Naive thymus-derived CD4-positive, alpha-beta T cell (primary cell): ENCODE measurements at regions not wholly inside any gene's neighbourhood (a gene's known extent, or its start where the extent isn't known, plus 50 kb on each side); places are given as distances from the start of the nearest gene placed in this dataset.

ENCODE experiments used
- ATAC-seq: fragments of 150-1000 bp; cut with Tn5 transposase; 2 replicates; pipeline ENCODE4 v1.10.0; 2021; ENCODE audit warnings: mild to moderate bottlenecking, moderate library complexity
- CTCF ChIA-PET: fragments of 350-600 bp; sonication (Branson Sonifier 250); formaldehyde crosslinking; loops from one replicate; lab custom pipeline; 2021; ENCODE audit warnings: antibody characterized with exemption; lab: Charles Lee
- POLR2A ChIA-PET: fragments of 350-600 bp; sonication (Branson Sonifier 250); formaldehyde crosslinking; loops from one replicate; lab custom pipeline; 2021; ENCODE audit warnings: antibody characterized with exemption, inconsistent platforms; lab: Charles Lee
- DNase-seq, 9 donors: peaks; one replicate each; pipeline versions ENCODE4 v3.0.0 to v3.0.0-alpha.2; 2020 to 2022; ENCODE audit warnings: mixed read lengths in 1 of 9
- H3K27ac ChIP-seq: one replicate; pipeline ENCODE4 v1.7.0; 2013; ENCODE audit warnings: mild to moderate bottlenecking, low read depth, low read length, moderate library complexity
- H3K27me3 ChIP-seq, 2 donors: one replicate each; pipeline ENCODE4 v1.7.0; 2013; ENCODE audit warnings: low read length in 2 of 2, mild to moderate bottlenecking in 2 of 2, moderate library complexity in 2 of 2; ENCODE audit not compliant: control insufficient read depth in 2 of 2, insufficient read depth in 2 of 2
- H3K36me3 ChIP-seq, 3 experiments: 1 replicate in 2 of 3; 2 replicates in 1 of 3; pipeline ENCODE4 v1.7.0; 2013; ENCODE audit warnings: low read length in 3 of 3, mild to moderate bottlenecking in 3 of 3, moderate library complexity in 1 of 3; ENCODE audit not compliant: insufficient read depth in 3 of 3, control insufficient read depth in 2 of 3
- H3K4me1 ChIP-seq, 2 donors: one replicate each; pipeline ENCODE4 v1.7.0; 2013; ENCODE audit warnings: low read length in 2 of 2, mild to moderate bottlenecking in 2 of 2, moderate library complexity in 1 of 2; ENCODE audit not compliant: control insufficient read depth in 2 of 2, insufficient read depth in 2 of 2
- H3K4me3 ChIP-seq: 2 replicates; pipeline ENCODE4 v1.7.0; 2013; ENCODE audit warnings: mild to moderate bottlenecking, low read length
- H3K9me3 ChIP-seq, 3 experiments: 1 replicate in 2 of 3; 2 replicates in 1 of 3; pipeline ENCODE4 v1.7.0; 2013; ENCODE audit warnings: low read length in 3 of 3; ENCODE audit not compliant: control insufficient read depth in 2 of 3
- H3K27ac Mint-ChIP-seq, 9 donors: one replicate each; pipeline ENCODE4 v1.8.0; 2020 to 2022; ENCODE audit warnings: mixed read lengths in 9 of 9, mild to moderate bottlenecking in 8 of 9, moderate library complexity in 5 of 9, inconsistent platforms in 2 of 9
- H3K27me3 Mint-ChIP-seq, 5 donors: one replicate each; pipeline ENCODE4 v1.8.0; 2021 to 2022; ENCODE audit warnings: mixed read lengths in 5 of 5, mild to moderate bottlenecking in 1 of 5
- H3K36me3 Mint-ChIP-seq, 5 donors: one replicate each; pipeline ENCODE4 v1.8.0; 2020 to 2022; ENCODE audit warnings: mixed read lengths in 5 of 5, mild to moderate bottlenecking in 3 of 5, inconsistent platforms in 1 of 5
- H3K4me1 Mint-ChIP-seq, 7 donors: one replicate each; pipeline ENCODE4 v1.8.0; 2020 to 2022; ENCODE audit warnings: mixed read lengths in 7 of 7, mild to moderate bottlenecking in 3 of 7, inconsistent platforms in 1 of 7
- H3K4me3 Mint-ChIP-seq, 10 donors: one replicate each; pipeline ENCODE4 v1.8.0; 2020 to 2022; ENCODE audit warnings: mild to moderate bottlenecking in 10 of 10, mixed read lengths in 10 of 10, moderate library complexity in 6 of 10, inconsistent platforms in 2 of 10
- H3K9me3 Mint-ChIP-seq, 11 donors: one replicate each; pipeline ENCODE4 v1.8.0; 2020 to 2022; ENCODE audit warnings: mixed read lengths in 11 of 11, mild to moderate bottlenecking in 4 of 11, inconsistent platforms in 1 of 11, moderate library complexity in 1 of 11
- intact Hi-C, 2 donors: fragments of 100-400 bp; cut with micrococcal nuclease; formaldehyde crosslinking; loops; one replicate each; pipeline ENCODE4 v1.15.1; 2023

DNA sequence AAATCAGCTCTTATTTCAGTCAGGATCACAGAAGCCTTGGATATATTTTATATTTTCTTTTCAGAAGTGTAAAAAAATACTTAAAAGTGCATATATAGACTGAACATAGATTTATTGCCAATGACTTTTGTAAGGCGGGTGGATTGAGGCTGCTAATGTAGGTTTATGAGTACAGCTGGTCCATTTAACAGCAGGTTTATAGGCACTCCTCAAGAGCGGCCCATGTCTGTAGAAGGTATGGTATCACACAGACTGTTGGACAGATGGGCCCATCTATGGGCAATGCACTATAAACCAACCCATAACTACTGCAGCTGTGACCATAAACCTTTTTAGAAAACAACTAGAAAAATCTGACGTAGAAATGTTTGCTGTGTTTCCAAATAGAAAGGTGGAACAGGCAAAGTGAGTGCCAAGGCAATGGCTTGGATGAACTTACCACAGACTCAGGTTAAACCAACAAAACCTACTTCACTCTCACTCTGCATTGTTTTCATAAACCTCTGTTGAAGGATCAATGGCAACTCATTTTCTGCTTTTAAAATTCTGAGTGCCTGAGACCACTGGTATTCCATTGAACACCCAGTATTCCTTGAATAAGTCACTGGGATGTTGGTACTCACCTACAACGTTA lies 170.6 kb upstream of the EYA4 start:
- DNase-seq (no peak), ATAC-seq (no peak)
- no peak overlapping the region for H3K27ac ChIP-seq
- H3K36me3 Mint-ChIP-seq, result no peaks in the 10 kb centered on the region
- peaks cover 0 to 5% (median 0%) of the 10 kb centered on the region in 11 donors for H3K9me3 Mint-ChIP-seq
- H3K27me3 Mint-ChIP-seq, result peaks cover 0 to 6% (median 0%) of the 10 kb centered on the region in 5 donors
- ChIA-PET POLR2A (no interaction called here), CTCF (no interaction called here)
- H3K4me3 Mint-ChIP-seq, result no peak overlapping the region
- no peaks in the 10 kb centered on the region for H3K36me3 ChIP-seq
- H3K4me1 ChIP-seq, result no peaks in the 10 kb centered on the region
- no peak overlapping the region for H3K4me3 ChIP-seq
- no peak overlapping the region for H3K27ac Mint-ChIP-seq
- no peaks in the 10 kb centered on the region for H3K27me3 ChIP-seq
- intact Hi-C loops, result no loop called here
- H3K4me1 Mint-ChIP-seq, result no peaks in the 10 kb centered on the region
- no peaks in the 10 kb centered on the region for H3K9me3 ChIP-seq

GRCh38 chr6:133079901-133080300 lies 161.3 kb upstream of the EYA4 start:
- POLR2A ChIA-PET, result no interaction called here
- CTCF ChIA-PET, result no interaction called here
- Histone ChIP-seq H3K4me1 (no peaks in the 10 kb centered on the region), H3K27ac (no peak overlapping the region), H3K27me3 (no peaks in the 10 kb centered on the region), H3K9me3 (no peaks in the 10 kb centered on the region), H3K36me3 (no peaks in the 10 kb centered on the region), H3K4me3 (no peak overlapping the region)
- no peak overlapping the region for H3K27ac Mint-ChIP-seq
- no peak for DNase-seq
- no peak for ATAC-seq
- H3K4me3 Mint-ChIP-seq, result no peak overlapping the region
- intact Hi-C loops, result no loop called here
- peaks cover 0 to 3% (median 0%) of the 10 kb centered on the region in 11 donors for H3K9me3 Mint-ChIP-seq
- H3K27me3 Mint-ChIP-seq, result peaks cover 0 to 8% (median 0%) of the 10 kb centered on the region in 5 donors
- peaks cover 0 to 2% (median 0%) of the 10 kb centered on the region in 7 donors for H3K4me1 Mint-ChIP-seq
- H3K36me3 Mint-ChIP-seq, result no peaks in the 10 kb centered on the region

DNA sequence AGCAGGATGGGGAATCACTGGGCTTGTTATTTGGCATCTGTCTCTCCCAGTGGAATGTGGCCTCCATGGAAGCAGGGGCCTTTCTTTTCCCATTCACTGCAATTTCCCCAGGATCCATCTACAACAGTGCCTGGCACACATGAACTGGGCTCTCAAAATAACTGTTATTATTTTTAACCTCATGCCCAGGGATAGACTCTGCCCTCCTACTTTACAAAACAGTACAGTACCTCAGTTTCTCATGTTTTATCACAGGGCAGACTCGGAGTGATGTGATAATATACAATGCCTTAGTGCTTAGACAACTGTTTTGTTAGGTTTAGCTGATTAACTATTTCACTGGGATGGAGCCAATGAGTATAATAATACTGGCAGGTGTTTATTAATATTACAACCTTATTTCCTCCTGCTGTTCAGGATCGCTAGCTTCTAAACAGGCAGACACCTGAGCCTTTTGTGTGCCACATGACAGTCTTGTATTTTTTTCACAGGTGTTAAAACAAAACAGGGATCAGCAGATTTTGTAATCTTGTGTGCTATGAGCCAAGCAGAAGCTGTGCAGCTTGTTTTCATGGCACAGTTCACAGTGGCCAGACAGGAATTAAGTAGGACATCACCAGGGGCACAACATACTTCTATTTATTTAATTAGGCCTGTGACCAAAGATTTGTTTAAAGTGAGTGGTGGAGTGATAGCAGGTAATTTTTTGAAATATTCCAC lies 157.7 kb upstream of the EYA4 start:
- peaks cover 0 to 14% (median 6%) of the 10 kb centered on the region in 5 donors for H3K27me3 Mint-ChIP-seq
- H3K4me3 ChIP-seq, result no peak overlapping the region
- no peaks in the 10 kb centered on the region for H3K4me1 ChIP-seq
- no peaks in the 10 kb centered on the region for H3K36me3 Mint-ChIP-seq
- ChIA-PET CTCF (no interaction called here), POLR2A (no interaction called here)
- no peak for ATAC-seq
- H3K36me3 ChIP-seq, result no peaks in the 10 kb centered on the region
- no peak overlapping the region for H3K27ac Mint-ChIP-seq
- H3K4me1 Mint-ChIP-seq, result peaks cover 0 to 2% (median 0%) of the 10 kb centered on the region in 7 donors
- H3K9me3 ChIP-seq, result no peaks in the 10 kb centered on the region
- intact Hi-C loops, result no loop called here
- no peak overlapping the region for H3K27ac ChIP-seq
- no peak for DNase-seq
- no peak overlapping the region for H3K4me3 Mint-ChIP-seq
- no peaks in the 10 kb centered on the region for H3K27me3 ChIP-seq
- H3K9me3 Mint-ChIP-seq, result peaks cover 0 to 8% (median 0%) of the 10 kb centered on the region in 11 donors

DNA sequence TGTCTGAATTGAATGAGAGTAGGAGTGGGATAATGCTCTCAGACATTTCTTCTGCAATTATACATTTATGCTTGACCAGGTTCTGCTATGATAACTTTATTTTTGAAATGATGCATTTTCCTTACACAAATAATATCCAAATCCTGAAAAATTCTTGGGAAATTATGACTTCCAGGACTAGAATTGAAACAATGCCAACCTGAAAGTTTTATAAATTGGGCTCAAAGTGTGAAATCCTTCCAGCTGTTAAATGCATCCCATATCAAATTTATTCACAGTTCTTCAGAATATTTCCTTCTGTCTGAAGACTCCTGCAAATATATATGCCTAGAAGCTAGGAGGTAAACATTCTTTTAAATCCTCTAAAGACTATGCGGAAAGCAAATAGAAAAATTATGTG lies 155.7 kb upstream of the EYA4 start:
- ChIA-PET CTCF (no interaction called here), POLR2A (no interaction called here)
- Histone ChIP-seq H3K9me3 (no peaks in the 10 kb centered on the region), H3K4me3 (no peak overlapping the region), H3K27ac (no peak overlapping the region), H3K36me3 (no peaks in the 10 kb centered on the region), H3K4me1 (no peaks in the 10 kb centered on the region), H3K27me3 (no peaks in the 10 kb centered on the region)
- ATAC-seq, result no peak
- DNase-seq, result no peak
- Mint-ChIP-seq H3K36me3 (no peaks in the 10 kb centered on the region), H3K27me3 (peaks cover 0 to 21% (median 6%) of the 10 kb centered on the region in 5 donors), H3K9me3 (peaks cover 0 to 8% (median 0%) of the 10 kb centered on the region in 11 donors), H3K27ac (no peak overlapping the region), H3K4me1 (peaks cover 0 to 2% (median 0%) of the 10 kb centered on the region in 7 donors), H3K4me3 (no peak overlapping the region)
- intact Hi-C loops, result no loop called here

- Mint-ChIP-seq H3K36me3 (no peaks in the 10 kb centered on the region), H3K4me3 (no peak overlapping the region), H3K27ac (no peak overlapping the region), H3K4me1 (peaks cover 0 to under 1% (median 0%) of the 10 kb centered on the region in 7 donors), H3K9me3 (peaks cover 0 to 8% (median 0%) of the 10 kb centered on the region in 11 donors), H3K27me3 (peaks cover 0 to 21% (median 6%) of the 10 kb centered on the region in 5 donors)
- H3K27ac ChIP-seq, result no peak overlapping the region
- no peaks in the 10 kb centered on the region for H3K4me1 ChIP-seq
- H3K9me3 ChIP-seq, result no peaks in the 10 kb centered on the region
- H3K36me3 ChIP-seq, result no peaks in the 10 kb centered on the region
- ChIA-PET POLR2A (no interaction called here), CTCF (no interaction called here)
- DNase-seq (no peak), ATAC-seq (no peak)
- no peak overlapping the region for H3K4me3 ChIP-seq
- intact Hi-C loops, result no loop called here
- no peaks in the 10 kb centered on the region for H3K27me3 ChIP-seq
Observed at GRCh38 chr6:133085896-133086295, 155.3 kb upstream of the EYA4 start.

DNA sequence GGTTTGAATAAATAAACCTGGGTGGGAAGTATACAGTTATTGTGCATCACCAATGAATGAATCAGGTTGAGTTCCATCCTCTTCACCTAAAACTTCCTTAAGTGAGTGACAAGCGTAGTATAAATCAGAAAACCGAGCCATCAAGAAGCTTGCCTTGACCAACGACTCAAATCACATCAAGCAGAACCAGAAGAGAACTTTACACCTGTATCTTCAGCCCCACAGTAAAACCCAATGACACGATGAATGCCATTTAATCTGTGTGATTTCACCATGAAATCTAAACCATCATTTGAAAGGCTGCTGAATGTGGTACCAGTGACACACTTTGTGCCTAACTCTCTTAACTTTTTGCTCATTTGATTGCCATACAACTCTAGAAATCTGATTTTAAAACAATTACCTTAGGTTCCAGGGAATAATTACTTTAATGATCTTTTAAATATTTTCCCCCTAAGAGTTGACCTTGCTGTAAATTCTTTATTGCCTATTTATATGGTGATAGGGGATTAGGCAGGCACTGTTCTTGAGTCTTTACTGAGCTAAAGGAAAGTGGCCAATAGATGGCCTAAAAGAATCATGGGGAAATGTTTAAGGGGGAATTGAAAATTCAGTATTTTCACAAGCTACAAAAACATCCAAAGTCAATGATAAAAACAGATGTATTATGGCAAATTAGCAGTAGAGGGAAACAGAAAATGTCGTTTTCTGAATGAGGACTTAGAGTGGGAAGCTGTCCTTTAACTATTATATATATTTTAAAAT lies 152.0 kb upstream of the EYA4 start:
- H3K4me3 ChIP-seq, result no peak overlapping the region
- no peaks in the 10 kb centered on the region for H3K9me3 ChIP-seq
- Mint-ChIP-seq H3K27ac (no peak overlapping the region), H3K27me3 (peaks cover 0 to 14% (median 6%) of the 10 kb centered on the region in 5 donors), H3K4me1 (no peaks in the 10 kb centered on the region), H3K36me3 (no peaks in the 10 kb centered on the region), H3K9me3 (peaks cover 0 to 5% (median 0%) of the 10 kb centered on the region in 11 donors), H3K4me3 (no peak overlapping the region)
- ChIA-PET CTCF (no interaction called here), POLR2A (no interaction called here)
- H3K4me1 ChIP-seq, result no peaks in the 10 kb centered on the region
- H3K27ac ChIP-seq, result no peak overlapping the region
- no peaks in the 10 kb centered on the region for H3K36me3 ChIP-seq
- intact Hi-C loops, result no loop called here
- ATAC-seq, result no peak
- DNase-seq, result no peak
- H3K27me3 ChIP-seq, result no peaks in the 10 kb centered on the region
